ENCODE measurements at regions not wholly inside any gene's neighbourhood (a gene's known extent, or its start where the extent isn't known, plus 50 kb on each side); places are given as distances from the start of the nearest gene placed in this dataset.
"Not testable (repeated sequence)": the region's sequence is repeated elsewhere in the genome, so short reads cannot be mapped to it uniquely, and the experiment has no call there.

- no peak for DNase-seq (ENCODE audit: low read depth)
Observed at GRCh38 chr22:19599626-19600243, 75.5 kb upstream of the CLDN5 start.

- DNase-seq (ENCODE audit: low read depth), result not testable (repeated sequence)
Observed at GRCh38 chr22:19603346-19603745, 79.1 kb upstream of the CLDN5 start.

GRCh38 chr22:19603767-19604166 lies 79.6 kb upstream of the CLDN5 start:
- no peak for DNase-seq (ENCODE audit: low read depth)

GRCh38 chr22:19604711-19605268 lies 80.6 kb upstream of the CLDN5 start:
- no peak for DNase-seq (ENCODE audit: low read depth)

GRCh38 chr22:19605508-19606331 lies 81.5 kb upstream of the CLDN5 start:
- DNase-seq (ENCODE audit: low read depth), result no peak

GRCh38 chr22:19606332-19607191 lies 82.4 kb upstream of the CLDN5 start:
- DNase-seq (ENCODE audit: low read depth), result no peak

GRCh38 chr22:19607192-19608002 lies 83.2 kb upstream of the CLDN5 start:
- no peak for DNase-seq (ENCODE audit: low read depth)

- no peak for DNase-seq (ENCODE audit: low read depth)
Observed at GRCh38 chr22:19608003-19608690, 83.9 kb upstream of the CLDN5 start.

GRCh38 chr22:19609753-19610152 lies 85.5 kb upstream of the CLDN5 start:
- not testable (repeated sequence) for DNase-seq (ENCODE audit: low read depth)

GRCh38 chr22:19610518-19611253 lies 86.5 kb upstream of the CLDN5 start:
- no peak for DNase-seq (ENCODE audit: low read depth)

- no peak for DNase-seq (ENCODE audit: low read depth)
Observed at GRCh38 chr22:19611590-19611989, 87.4 kb upstream of the CLDN5 start.

GRCh38 chr22:19612866-19613572 lies 88.8 kb upstream of the CLDN5 start:
- DNase-seq (ENCODE audit: low read depth), result no peak

- DNase-seq (ENCODE audit: low read depth), result no peak
Observed at GRCh38 chr22:19614536-19614863, 90.3 kb upstream of the CLDN5 start.

- DNase-seq (ENCODE audit: low read depth), result no peak
Observed at GRCh38 chr22:19615001-19615461, 90.8 kb upstream of the CLDN5 start.

- no peak for DNase-seq (ENCODE audit: low read depth)
Observed at GRCh38 chr22:19615867-19616581, 91.8 kb upstream of the CLDN5 start.

GRCh38 chr22:19619144-19620009 lies 94.9 kb upstream of the SEPTIN5 start:
- DNase-seq (ENCODE audit: low read depth), result no peak

GRCh38 chr22:19620742-19621371 lies 93.4 kb upstream of the SEPTIN5 start:
- no peak for DNase-seq (ENCODE audit: low read depth)
